Endodermal cell (in vitro differentiated cells): ENCODE measurements at regions not wholly inside any gene's neighbourhood (a gene's known extent, or its start where the extent isn't known, plus 50 kb on each side); places are given as distances from the start of the nearest gene placed in this dataset.
A peak's percentile ranks its signal among the peaks of the same experiment; 100 is the strongest.

Source experiments
- DNase-seq: peaks from one replicate; pipeline ENCODE4 v3.0.0-alpha.2; 2017
- H3K27ac ChIP-seq: 2 replicates; pipeline ENCODE4 v1.5.1; 2013; ENCODE audit warnings: mild to moderate bottlenecking, low read depth, low read length, moderate library complexity
- H3K27me3 ChIP-seq: 2 replicates; pipeline ENCODE4 v1.6.1; 2013; ENCODE audit warnings: mild to moderate bottlenecking, low read length, moderate library complexity; ENCODE audit not compliant: insufficient read depth, control insufficient read depth, poor library complexity, severe bottlenecking
- H3K36me3 ChIP-seq: 2 replicates; pipeline ENCODE4 v1.7.0; 2013; ENCODE audit warnings: mild to moderate bottlenecking, low read length, moderate library complexity; ENCODE audit not compliant: control insufficient read depth, insufficient read depth
- H3K4me1 ChIP-seq: one replicate; pipeline ENCODE4 v1.7.0; 2013; ENCODE audit warnings: low read length; ENCODE audit not compliant: control insufficient read depth, insufficient read depth
- H3K4me3 ChIP-seq: 2 replicates; pipeline ENCODE4 v1.5.1; 2013; ENCODE audit warnings: mild to moderate bottlenecking, low read length, moderate library complexity
- H3K9ac ChIP-seq: 2 replicates; pipeline ENCODE4 v1.6.1; 2013; ENCODE audit warnings: mild to moderate bottlenecking, low read length, moderate library complexity; ENCODE audit not compliant: poor library complexity, severe bottlenecking; ENCODE audit errors: extremely low read depth
- H3K9me3 ChIP-seq: 2 replicates; pipeline ENCODE4 v1.6.1; 2013; ENCODE audit warnings: mild to moderate bottlenecking, low read length, moderate library complexity; ENCODE audit not compliant: control insufficient read depth
- H3K27ac Mint-ChIP-seq: 2 replicates; pipeline ENCODE4 v1.8.0; 2020; ENCODE audit warnings: mixed read lengths
- H3K27me3 Mint-ChIP-seq: 2 replicates; pipeline ENCODE4 v1.8.0; 2021; ENCODE audit warnings: mild to moderate bottlenecking, mixed read lengths; ENCODE audit not compliant: insufficient read depth
- H3K36me3 Mint-ChIP-seq: 2 replicates; pipeline ENCODE4 v1.8.0; 2020; ENCODE audit warnings: low read depth, mixed read lengths
- H3K4me1 Mint-ChIP-seq: 2 replicates; pipeline ENCODE4 v1.8.0; 2020; ENCODE audit warnings: mixed read lengths
- H3K4me3 Mint-ChIP-seq: 2 replicates; pipeline ENCODE4 v1.8.0; 2020; ENCODE audit warnings: mild to moderate bottlenecking, moderate library complexity, mixed read lengths
- H3K9me3 Mint-ChIP-seq: 2 replicates; pipeline ENCODE4 v1.8.0; 2020; ENCODE audit warnings: mild to moderate bottlenecking, mixed read lengths
- CTCF ChIP-seq: fragments of 200-600 bp; sonication (generic); conservative IDR thresholded peaks from 2 replicates; pipeline ENCODE4 v1.5.0; 2021; ENCODE audit warnings: antibody characterized with exemption, mild to moderate bottlenecking
- WGBS, 2 experiments: methylation state at CpG; one replicate each; pipeline versions ENCODE4 v1.1.5 to v1.1.7; 2013; ENCODE audit warnings: missing lambda C conversion rate in 2 of 2, mixed read lengths in 1 of 2; ENCODE audit not compliant: insufficient coverage in 1 of 2, insufficient read length in 1 of 2; 5-methylcytosine and 5-hydroxymethylcytosine counted together

- H3K27ac ChIP-seq = peak overlapping the region; percentile 83
- H3K4me1 ChIP-seq = peaks cover 2% of the 10 kb centered on the region
- H3K9me3 Mint-ChIP-seq = no peaks in the 10 kb centered on the region
- no peak overlapping the region for H3K27ac Mint-ChIP-seq
- no peaks in the 10 kb centered on the region for H3K36me3 Mint-ChIP-seq
- H3K4me3 ChIP-seq = no peak overlapping the region
- no peaks in the 10 kb centered on the region for H3K36me3 ChIP-seq
- H3K9me3 ChIP-seq = peaks cover 5% of the 10 kb centered on the region
- no peaks in the 10 kb centered on the region for H3K27me3 ChIP-seq
- no peak overlapping the region for H3K4me3 Mint-ChIP-seq
- 88 to 93% methylated on average over 1 of the region's 1 CpG for WGBS, 2 experiments
- TF ChIP-seq CTCF = no peak
- H3K9ac ChIP-seq = no peak overlapping the region
- H3K4me1 Mint-ChIP-seq = peaks cover 17% of the 10 kb centered on the region
- H3K27me3 Mint-ChIP-seq = no peaks in the 10 kb centered on the region
- no peak for DNase-seq
These were observed 127.3 kb upstream of the PRICKLE2 start for GRCh38 chr3:64352639-64352992.

GRCh38 chr3:64351713-64352638 lies 126.7 kb upstream of the PRICKLE2 start:
- Histone ChIP-seq H3K4me3 (no peak overlapping the region), H3K9me3 (peaks cover 5% of the 10 kb centered on the region), H3K4me1 (peaks cover 2% of the 10 kb centered on the region), H3K27ac (peak overlapping the region; percentile 83), H3K27me3 (no peaks in the 10 kb centered on the region), H3K9ac (no peak overlapping the region), H3K36me3 (no peaks in the 10 kb centered on the region)
- Mint-ChIP-seq H3K4me1 (peaks cover 19% of the 10 kb centered on the region), H3K4me3 (no peak overlapping the region), H3K9me3 (no peaks in the 10 kb centered on the region), H3K27me3 (no peaks in the 10 kb centered on the region), H3K36me3 (no peaks in the 10 kb centered on the region), H3K27ac (no peak overlapping the region)
- no peak for TF ChIP-seq CTCF
- no peak for DNase-seq
- 95 to 98% methylated on average over 4 to 7 of the region's 7 CpGs for WGBS, 2 experiments

- no peak overlapping the region for H3K27ac ChIP-seq
- 81 to 94% methylated on average over 2 to 5 of the region's 6 CpGs for WGBS, 2 experiments
- Mint-ChIP-seq H3K36me3 (no peaks in the 10 kb centered on the region), H3K27ac (no peak overlapping the region), H3K9me3 (no peaks in the 10 kb centered on the region), H3K27me3 (no peaks in the 10 kb centered on the region), H3K4me1 (peaks cover 35% of the 10 kb centered on the region), H3K4me3 (no peak overlapping the region)
- no peak for DNase-seq
- no peak overlapping the region for H3K9ac ChIP-seq
- H3K4me3 ChIP-seq = no peak overlapping the region
- H3K4me1 ChIP-seq = no peaks in the 10 kb centered on the region
- TF ChIP-seq CTCF = no peak
- no peaks in the 10 kb centered on the region for H3K27me3 ChIP-seq
- no peaks in the 10 kb centered on the region for H3K36me3 ChIP-seq
- H3K9me3 ChIP-seq = no peaks in the 10 kb centered on the region
These were observed 124.3 kb upstream of the PRICKLE2 start for GRCh38 chr3:64349551-64349950.
